Suprapubic skin (tissue), 4 donors: ENCODE measurements at regions not wholly inside any gene's neighbourhood (a gene's known extent, or its start where the extent isn't known, plus 50 kb on each side); places are given as distances from the start of the nearest gene placed in this dataset.

ENCODE experiments used
- DNase-seq, 2 donors: peaks; one replicate each; pipeline ENCODE4 v3.0.0-alpha.2; 2019; ENCODE audit warnings: low spot score in 2 of 2
- H3K27ac ChIP-seq: fragments of 200-600 bp; sonication (generic); one replicate; pipeline ENCODE4 v1.5.1; 2019
- H3K27me3 ChIP-seq: fragments of 200-600 bp; sonication (generic); one replicate; pipeline ENCODE4 v1.5.1; 2019
- H3K36me3 ChIP-seq: fragments of 200-600 bp; sonication (generic); one replicate; pipeline ENCODE4 v1.5.1; 2019
- H3K4me1 ChIP-seq: fragments of 200-600 bp; sonication (generic); one replicate; pipeline ENCODE4 v1.5.1; 2019
- H3K4me3 ChIP-seq: fragments of 200-600 bp; sonication (generic); one replicate; pipeline ENCODE4 v1.5.1; 2019; ENCODE audit warnings: mild to moderate bottlenecking
- H3K9me3 ChIP-seq: fragments of 200-600 bp; sonication (generic); one replicate; pipeline ENCODE4 v1.5.1; 2019
- CTCF ChIP-seq, 2 donors: fragments of 200-600 bp in 1 of 2; fragments of 450-650 bp in 1 of 2; sonication (generic) in 1 of 2; IDR thresholded peaks; one replicate each; pipeline ENCODE4 v1.5.1; 2016 to 2019; ENCODE audit warnings: antibody characterized with exemption in 2 of 2, mild to moderate bottlenecking in 1 of 2, moderate library complexity in 1 of 2
- EP300 ChIP-seq: sonication (generic); formaldehyde crosslinking; IDR thresholded peaks from one replicate; pipeline ENCODE4 v1.6.1; 2017; ENCODE audit warnings: antibody characterized with exemption
- POLR2A ChIP-seq, 2 donors: fragments of 450-650 bp; IDR thresholded peaks; one replicate each; pipeline ENCODE4 v1.6.1; 2017; ENCODE audit warnings: antibody characterized with exemption in 2 of 2, mild to moderate bottlenecking in 2 of 2, moderate library complexity in 2 of 2
- POLR2AphosphoS5 ChIP-seq, 3 donors: sonication (generic); formaldehyde crosslinking; IDR thresholded peaks; one replicate each; pipeline ENCODE4 v1.6.1; 2017; ENCODE audit warnings: antibody characterized with exemption in 3 of 3
- WGBS: methylation state at CpG from one replicate; pipeline ENCODE4 v1.1.5; 2018; 5-methylcytosine and 5-hydroxymethylcytosine counted together

- Histone ChIP-seq H3K27ac (no peak overlapping the region), H3K4me3 (no peak overlapping the region), H3K4me1 (no peaks in the 10 kb centered on the region), H3K9me3 (no peaks in the 10 kb centered on the region), H3K27me3 (peaks cover 31% of the 10 kb centered on the region), H3K36me3 (no peaks in the 10 kb centered on the region)
- TF ChIP-seq POLR2A (IDR thresholded peaks at IDR 0.05) = no peak
- TF ChIP-seq POLR2AphosphoS5 (IDR thresholded peaks at IDR 0.05) = no peak
- no peak for TF ChIP-seq EP300
- TF ChIP-seq CTCF (IDR thresholded peaks at IDR 0.05) = no peak
- WGBS = 81% methylated on average over 14 of the region's 14 CpGs
- no peak for DNase-seq
Measured at GRCh38 chr11:70642266-70642665, 243.9 kb downstream of the CTTN start.

GRCh38 chr11:70643642-70644041, 245.3 kb downstream of the CTTN start:
- 47% methylated on average over 9 of the region's 9 CpGs for WGBS
- no peaks in the 10 kb centered on the region for H3K4me1 ChIP-seq
- no peaks in the 10 kb centered on the region for H3K9me3 ChIP-seq
- TF ChIP-seq EP300 (no peak), POLR2A (IDR thresholded peaks at IDR 0.05) (no peak), POLR2AphosphoS5 (IDR thresholded peaks at IDR 0.05) (no peak), CTCF (IDR thresholded peaks at IDR 0.05) (no peak)
- peaks cover 32% of the 10 kb centered on the region for H3K27me3 ChIP-seq
- DNase-seq = no peak
- H3K27ac ChIP-seq = no peak overlapping the region
- H3K4me3 ChIP-seq = no peak overlapping the region
- H3K36me3 ChIP-seq = no peaks in the 10 kb centered on the region

- WGBS = 72% methylated on average over 11 of the region's 15 CpGs
- TF ChIP-seq POLR2AphosphoS5 (IDR thresholded peaks at IDR 0.05) = no peak
- no peak for TF ChIP-seq EP300
- TF ChIP-seq CTCF (IDR thresholded peaks at IDR 0.05) = no peak
- TF ChIP-seq POLR2A (IDR thresholded peaks at IDR 0.05) = no peak
Measured at GRCh38 chr11:70644343-70645060, 246.2 kb downstream of the CTTN start.

GRCh38 chr11:70645537-70645936, 247.2 kb downstream of the CTTN start:
- no peaks in the 10 kb centered on the region for H3K36me3 ChIP-seq
- H3K4me3 ChIP-seq = no peak overlapping the region

More at GRCh38 chr11:70644343-70645060, 246.2 kb downstream of the CTTN start:
- Histone ChIP-seq H3K4me1 (no peaks in the 10 kb centered on the region), H3K36me3 (no peaks in the 10 kb centered on the region), H3K27ac (no peak overlapping the region), H3K4me3 (no peak overlapping the region), H3K27me3 (peaks cover 32% of the 10 kb centered on the region), H3K9me3 (no peaks in the 10 kb centered on the region)
- DNase-seq = no peak

GRCh38 chr11:70646272-70647049, 248.1 kb downstream of the CTTN start:
- 80% methylated on average over 6 of the region's 6 CpGs for WGBS
- Histone ChIP-seq H3K36me3 (no peaks in the 10 kb centered on the region), H3K9me3 (no peaks in the 10 kb centered on the region), H3K27me3 (peaks cover 31% of the 10 kb centered on the region), H3K4me3 (no peak overlapping the region), H3K4me1 (no peaks in the 10 kb centered on the region), H3K27ac (no peak overlapping the region)
- no peak for DNase-seq
- no peak for TF ChIP-seq EP300
- TF ChIP-seq CTCF (IDR thresholded peaks at IDR 0.05) = no peak
- TF ChIP-seq POLR2AphosphoS5 (IDR thresholded peaks at IDR 0.05) = no peak
- TF ChIP-seq POLR2A (IDR thresholded peaks at IDR 0.05) = no peak

More at GRCh38 chr11:70645537-70645936, 247.2 kb downstream of the CTTN start:
- no peak overlapping the region for H3K27ac ChIP-seq
- no peaks in the 10 kb centered on the region for H3K9me3 ChIP-seq
- H3K4me1 ChIP-seq = no peaks in the 10 kb centered on the region
- TF ChIP-seq POLR2A (IDR thresholded peaks at IDR 0.05) (no peak), POLR2AphosphoS5 (IDR thresholded peaks at IDR 0.05) (no peak)
- H3K27me3 ChIP-seq = peaks cover 32% of the 10 kb centered on the region
- no peak for DNase-seq
- 77% methylated on average over 9 of the region's 9 CpGs for WGBS
